ENCODE measurements at regions not wholly inside any gene's neighbourhood (a gene's known extent, or its start where the extent isn't known, plus 50 kb on each side); places are given as distances from the start of the nearest gene placed in this dataset.

DNA sequence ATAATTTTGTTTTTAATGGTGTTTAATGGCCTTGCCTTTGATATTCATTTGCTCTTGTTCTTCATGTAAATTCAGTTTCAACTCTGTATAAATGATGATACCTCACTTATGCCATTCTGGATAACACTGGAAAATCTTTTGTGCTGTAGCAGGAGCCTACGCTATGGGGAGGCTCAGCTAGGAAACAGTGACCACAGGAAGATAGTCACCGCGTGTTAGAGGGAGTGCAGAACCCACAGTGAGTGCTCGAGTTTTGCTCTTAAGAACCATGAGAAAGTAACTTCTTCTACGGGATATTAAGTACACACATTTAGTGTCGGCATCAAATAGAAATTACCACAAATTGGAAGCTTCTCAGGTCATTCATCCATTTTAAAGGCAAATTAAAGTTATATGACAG is 143.9 kb downstream of the IRX2 start:
- no peak for DNase-seq (ENCODE audit: low read depth in 2 of 2)

DNA sequence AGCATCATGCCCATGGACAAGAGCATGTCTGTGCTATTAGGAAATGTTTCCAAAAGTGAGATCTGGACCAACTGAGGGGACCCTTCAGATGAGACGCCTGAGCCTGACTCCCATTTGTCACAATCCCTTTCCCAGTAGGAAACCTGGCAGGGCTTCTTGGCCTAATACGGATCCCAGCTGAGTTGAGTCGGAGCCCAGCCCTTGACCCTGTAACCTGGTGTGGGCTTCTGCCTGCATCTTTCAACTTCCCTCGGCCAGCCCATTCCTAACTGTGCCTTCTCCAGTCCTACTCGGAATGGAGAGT is 148.3 kb downstream of the IRX2 start:
- no peak for DNase-seq (ENCODE audit: low read depth in 2 of 2)

- no peak for DNase-seq (ENCODE audit: low read depth in 2 of 2)
Observed at GRCh38 chr5:2602451-2603271, 148.8 kb downstream of the IRX2 start.

- DNase-seq (ENCODE audit: low read depth in 2 of 2) = no peak
Observed at GRCh38 chr5:2598503-2598902, 153.0 kb downstream of the IRX2 start.

DNA sequence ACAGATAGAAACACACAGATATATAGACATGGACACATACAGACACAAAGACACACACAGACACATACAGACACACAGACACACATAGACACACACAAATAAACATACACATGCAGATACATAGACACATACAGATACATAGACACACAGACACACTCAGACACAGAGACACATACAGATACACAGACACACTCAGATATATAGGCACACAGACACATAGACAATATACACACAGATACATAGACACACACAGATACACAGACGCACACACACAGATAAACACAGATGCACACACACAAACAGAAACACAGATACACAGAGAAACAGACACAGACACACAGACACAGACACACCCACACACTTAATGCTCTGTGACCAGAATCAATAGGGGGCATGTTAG is 156.8 kb downstream of the IRX2 start:
- DNase-seq (ENCODE audit: low read depth in 2 of 2) = no peak

DNA sequence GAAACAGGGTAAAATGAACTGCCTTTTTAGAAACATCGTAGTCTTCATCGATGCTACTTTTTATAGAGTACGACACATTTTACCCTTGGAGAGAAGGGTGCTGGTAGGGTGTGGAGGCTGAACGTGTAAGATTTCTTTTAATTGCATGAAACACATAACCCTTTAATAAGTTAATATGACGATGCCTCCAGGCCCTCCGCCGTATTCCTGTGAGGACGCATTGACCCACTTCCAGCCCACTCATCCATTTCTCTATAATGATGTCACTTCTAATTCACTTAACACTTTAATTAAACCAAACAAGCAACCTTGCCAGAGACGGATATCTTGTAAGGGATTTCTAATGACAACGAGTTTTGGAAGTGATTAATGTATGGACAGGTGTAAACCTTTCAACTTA is 158.7 kb downstream of the IRX2 start:
- DNase-seq (ENCODE audit: low read depth in 2 of 2) = no peak

DNA sequence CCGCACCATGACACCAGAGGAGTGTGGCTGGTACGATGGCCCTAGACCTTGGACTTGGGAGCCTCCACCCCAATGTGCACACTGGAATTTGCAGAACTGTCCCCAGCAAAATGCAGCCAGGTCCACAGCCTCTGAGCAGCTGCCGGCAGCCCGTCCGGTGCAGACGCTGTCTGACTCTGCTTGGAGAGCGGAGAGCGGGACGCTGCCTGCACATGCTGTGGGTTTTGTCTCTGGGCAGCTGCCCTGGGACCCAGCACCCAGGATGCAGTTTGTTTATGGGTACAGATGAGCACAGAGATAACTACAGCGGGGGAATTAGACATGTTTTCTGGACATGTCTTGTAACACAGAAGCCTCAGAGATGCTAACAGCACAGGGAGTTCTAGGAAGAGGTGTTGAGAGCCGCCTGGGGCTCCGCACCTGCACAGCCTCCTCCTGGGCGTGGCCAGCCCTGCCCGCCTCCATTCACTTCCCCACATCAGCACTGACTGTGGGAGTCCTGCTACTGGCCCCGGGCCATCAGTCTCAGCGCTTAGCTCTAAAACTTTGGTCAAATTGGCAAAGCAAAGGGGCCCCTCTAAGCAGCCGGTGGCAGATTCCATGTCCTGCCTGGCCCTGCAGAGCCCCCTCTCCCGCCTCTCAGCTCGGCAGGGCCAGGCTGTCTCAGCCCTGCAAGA is 159.6 kb downstream of the IRX2 start:
- no peak for DNase-seq (ENCODE audit: low read depth in 2 of 2)

GRCh38 chr5:2588850-2589501 is 162.5 kb downstream of the IRX2 start:
- DNase-seq (ENCODE audit: low read depth in 2 of 2) = no peak

DNA sequence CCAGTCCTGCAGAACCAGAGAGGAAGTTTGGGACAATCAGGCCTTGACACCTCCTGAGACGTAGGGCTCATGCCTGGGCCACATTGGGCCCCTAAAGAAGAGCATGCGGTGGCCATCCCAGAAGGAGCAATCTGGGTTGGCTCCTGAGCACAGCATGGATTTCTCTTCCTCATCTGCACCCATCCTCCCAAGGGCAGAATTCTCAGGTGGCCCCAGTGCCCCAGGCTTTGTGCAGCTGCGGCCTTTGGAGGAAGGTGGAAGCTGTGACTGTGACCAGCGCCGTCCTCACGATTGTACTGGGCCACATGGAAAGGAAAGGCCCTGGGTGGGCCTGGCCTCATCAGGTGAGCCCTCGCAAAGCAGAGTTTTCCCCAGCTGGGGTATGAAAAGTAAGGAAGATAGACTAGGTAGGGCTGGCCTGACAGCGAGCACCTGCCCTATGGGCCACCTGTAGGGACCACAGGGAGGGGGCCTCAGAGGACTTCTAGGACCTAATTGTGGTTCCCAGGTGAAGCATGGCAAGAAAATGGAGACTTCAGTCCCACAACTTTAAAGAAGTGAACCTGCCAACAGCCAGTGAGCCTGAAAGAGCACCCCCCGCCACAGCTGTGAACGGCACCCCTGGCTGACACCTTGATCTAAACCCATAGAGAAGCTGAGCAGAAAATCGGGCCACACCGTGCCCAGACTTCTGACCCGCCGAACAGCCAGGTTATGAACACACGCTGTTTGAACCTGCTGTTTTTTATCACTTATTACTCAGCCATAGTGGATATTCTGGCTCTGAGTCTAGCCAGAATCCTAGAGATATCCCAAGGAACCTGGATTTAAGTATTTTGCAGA is 164.1 kb downstream of the IRX2 start:
- no peak for DNase-seq (ENCODE audit: low read depth in 2 of 2)

GRCh38 chr5:2586016-2586715 is 165.3 kb downstream of the IRX2 start:
- DNase-seq (ENCODE audit: low read depth in 2 of 2) = no peak

DNA sequence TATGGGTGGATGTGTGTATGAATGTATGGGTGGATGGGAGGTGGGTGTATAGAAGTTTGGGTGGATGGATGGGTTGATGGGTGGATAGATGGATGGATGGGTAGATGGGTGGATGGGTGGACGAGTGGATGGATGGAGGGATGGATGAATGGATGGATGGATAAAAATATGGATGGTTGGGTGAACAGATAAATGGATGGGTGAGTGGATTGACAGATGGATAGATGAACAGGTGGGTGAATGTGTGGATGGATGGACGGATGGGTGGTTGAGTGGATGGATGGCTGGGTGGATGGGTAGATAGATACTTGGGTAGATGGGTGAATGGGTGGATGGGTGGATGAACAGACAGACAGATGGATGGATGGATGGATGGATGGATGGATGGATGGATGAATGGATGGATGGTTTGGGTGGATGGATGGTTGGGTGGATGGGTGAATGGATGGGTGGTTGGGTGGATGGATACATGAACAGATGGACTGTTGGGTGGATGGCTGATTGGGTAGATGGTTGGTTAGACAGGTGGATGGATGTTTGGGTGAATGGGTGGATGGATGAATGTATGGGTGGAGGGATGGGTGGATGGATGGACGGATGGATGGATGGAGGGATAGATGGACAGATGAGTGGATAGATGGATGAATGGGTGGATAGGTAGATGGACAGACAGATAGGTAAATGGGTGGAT is 166.8 kb downstream of the IRX2 start:
- DNase-seq (ENCODE audit: low read depth in 2 of 2) = no peak

GRCh38 chr5:2582507-2582906 is 169.0 kb downstream of the IRX2 start:
- DNase-seq (ENCODE audit: low read depth in 2 of 2) = no peak

DNA sequence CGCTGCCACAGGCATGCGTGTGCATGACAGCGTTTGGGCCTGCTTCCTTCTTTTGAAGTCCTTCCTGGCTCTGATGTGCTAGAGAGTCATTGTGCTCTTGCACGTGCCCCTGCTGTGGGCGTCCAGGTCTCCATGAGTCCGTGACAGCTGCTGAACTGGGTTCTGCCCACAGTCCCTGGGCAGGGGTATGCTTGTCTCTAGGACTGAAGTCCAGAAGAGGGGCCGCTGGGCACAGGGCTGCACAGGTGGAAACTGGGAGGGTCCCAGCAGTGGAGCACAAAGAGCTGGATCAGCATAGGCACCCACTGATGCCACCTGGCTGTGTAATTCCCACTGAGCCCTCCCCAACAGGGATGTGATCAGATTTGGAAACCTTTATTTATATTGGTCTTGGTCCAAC is 169.4 kb downstream of the IRX2 start:
- DNase-seq (ENCODE audit: low read depth in 2 of 2) = no peak

DNA sequence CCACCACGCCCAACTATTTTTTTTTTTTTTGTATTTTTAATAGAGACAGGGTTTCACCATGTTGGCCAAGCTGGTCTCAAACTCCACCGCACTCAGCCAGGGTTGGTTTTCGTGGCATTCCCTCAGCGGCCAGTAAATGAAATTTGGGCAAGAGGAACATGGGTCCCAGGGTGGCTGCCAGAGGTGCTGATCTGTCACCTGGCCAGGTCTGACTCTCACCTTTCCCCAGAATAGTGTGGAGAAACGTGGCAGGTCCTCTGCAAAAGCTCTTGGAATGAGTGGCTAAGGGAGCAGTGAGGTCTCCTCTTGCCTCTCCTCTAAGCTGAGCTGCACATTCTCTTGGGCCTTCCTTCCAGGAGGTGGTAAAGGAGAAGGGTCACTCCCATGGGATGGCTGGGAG is 170.1 kb downstream of the IRX2 start:
- no peak for DNase-seq (ENCODE audit: low read depth in 2 of 2)

- no peak for DNase-seq (ENCODE audit: low read depth in 2 of 2)
Observed at GRCh38 chr5:2579126-2579525, 172.4 kb downstream of the IRX2 start.

DNA sequence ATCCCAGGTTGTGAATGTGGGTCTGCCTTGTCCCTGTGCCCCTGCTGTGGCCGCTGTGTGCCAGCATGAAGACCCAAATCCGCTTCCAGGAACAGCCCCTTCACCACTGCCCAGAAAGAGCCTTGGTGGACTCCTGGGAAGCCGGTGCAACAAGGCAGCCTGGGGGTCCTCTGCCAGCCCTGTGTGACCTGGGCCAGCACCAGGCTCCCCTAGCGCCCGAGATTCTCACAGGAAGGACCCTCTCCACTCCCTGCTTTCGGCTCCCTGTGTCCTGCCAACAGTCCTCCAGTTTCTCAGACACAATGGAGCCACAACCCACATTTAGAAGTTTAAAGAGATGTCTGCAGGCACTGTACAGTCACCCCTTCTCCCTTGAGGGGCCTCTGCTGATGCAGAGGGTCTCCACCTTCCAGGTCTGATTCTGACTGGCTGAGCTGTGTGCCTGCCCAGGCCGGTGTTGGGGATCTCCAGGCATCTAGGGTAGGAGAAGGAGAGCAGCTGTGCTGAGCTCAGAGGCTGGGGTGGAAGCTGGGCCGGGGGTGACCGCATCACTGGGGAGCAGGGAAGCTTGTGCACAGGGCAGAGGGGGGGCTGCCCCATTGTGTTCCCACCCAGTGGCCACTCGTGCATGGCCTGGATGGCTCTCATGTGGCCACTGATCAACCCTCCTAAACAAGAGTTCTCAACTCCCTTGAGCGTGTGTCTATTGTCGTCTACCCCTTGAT is 174.0 kb downstream of the IRX2 start:
- DNase-seq (ENCODE audit: low read depth in 2 of 2) = no peak

- DNase-seq (ENCODE audit: low read depth in 2 of 2) = no peak
Observed at GRCh38 chr5:2576823-2577222, 174.7 kb downstream of the IRX2 start.

DNA sequence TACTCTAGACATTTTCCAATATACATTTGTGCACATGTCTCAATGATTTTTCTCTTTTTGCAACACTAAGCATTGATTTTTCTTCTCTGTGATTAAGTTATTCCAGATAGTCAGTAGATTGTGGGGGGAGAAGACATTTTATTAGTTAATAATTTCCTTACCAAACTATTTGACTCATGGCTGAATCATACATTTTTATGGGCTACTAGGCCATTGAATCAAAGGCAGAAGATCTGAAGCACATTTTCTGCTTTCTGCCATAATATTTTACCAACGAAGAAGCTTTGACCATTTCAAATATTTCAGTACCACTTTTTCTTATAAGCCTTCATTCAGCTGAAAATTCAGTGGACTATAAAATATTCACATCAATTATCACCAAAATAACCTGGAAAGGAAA is 175.6 kb downstream of the IRX2 start:
- no peak for DNase-seq (ENCODE audit: low read depth in 2 of 2)

DNA sequence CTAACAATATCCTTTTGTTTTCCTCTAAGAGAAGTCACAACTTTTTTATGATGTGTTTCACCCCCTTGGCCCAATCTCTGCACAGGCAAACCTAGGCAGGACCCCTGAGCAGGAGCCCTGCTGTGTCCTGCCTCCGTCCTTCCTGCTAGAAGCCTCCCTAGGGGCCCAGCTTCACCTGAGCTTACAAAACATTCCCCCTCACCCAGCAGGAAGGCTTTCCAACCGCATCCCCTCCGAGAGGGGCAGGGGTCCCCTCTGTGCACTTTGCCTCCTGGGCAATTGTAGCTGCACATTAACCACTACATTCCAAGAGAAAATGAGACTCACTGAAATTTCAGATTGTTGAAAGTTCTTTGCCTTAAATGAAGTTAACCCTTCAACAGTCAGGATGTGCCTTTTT is 176.2 kb downstream of the IRX2 start:
- no peak for DNase-seq (ENCODE audit: low read depth in 2 of 2)

DNA sequence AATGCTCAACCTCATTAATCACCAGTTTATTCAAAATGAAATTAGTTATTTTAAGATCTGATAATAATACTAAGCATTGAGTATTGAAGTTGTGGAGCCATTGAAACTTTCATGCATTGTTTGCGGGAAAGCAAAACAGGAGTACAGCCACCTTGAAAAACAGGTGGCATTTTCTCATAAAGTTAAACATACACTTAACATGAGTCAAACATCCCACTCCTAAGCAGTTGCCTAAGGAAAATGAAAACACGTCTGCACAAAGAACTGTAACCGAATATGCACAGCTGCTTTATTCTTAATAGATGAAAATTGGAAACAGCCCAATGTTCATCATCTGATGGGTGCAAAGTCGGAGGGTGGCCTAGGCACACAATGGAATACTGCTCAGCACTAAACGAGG is 177.3 kb downstream of the IRX2 start:
- no peak for DNase-seq (ENCODE audit: low read depth in 2 of 2)
